Hepatocyte (in vitro differentiated cells): ENCODE measurements at regions not wholly inside any gene's neighbourhood (a gene's known extent, or its start where the extent isn't known, plus 50 kb on each side); places are given as distances from the start of the nearest gene placed in this dataset.

ENCODE experiments used
- EZH2 ChIP-seq: fragments of 200-600 bp; sonication (generic); IDR thresholded peaks from 2 replicates; pipeline ENCODE4 v1.6.1; 2016; ENCODE audit warnings: antibody characterized with exemption, mild to moderate bottlenecking, borderline replicate concordance
- EZH2phosphoT487 ChIP-seq: fragments of 200-600 bp; sonication (generic); IDR thresholded peaks from one replicate; pipeline ENCODE4 v1.6.1; 2018; ENCODE audit warnings: antibody characterized with exemption, mild to moderate bottlenecking, low read depth, moderate library complexity; ENCODE audit not compliant: unreplicated experiment, severe bottlenecking
- TF ChIP-seq, protein P1 (sequence below): fragments of 200-600 bp; sonication (generic); IDR thresholded peaks from 2 replicates; pipeline ENCODE4 v1.5.1; 2016; ENCODE audit warnings: antibody characterized with exemption, mild to moderate bottlenecking; ENCODE audit not compliant: poor library complexity

DNA sequence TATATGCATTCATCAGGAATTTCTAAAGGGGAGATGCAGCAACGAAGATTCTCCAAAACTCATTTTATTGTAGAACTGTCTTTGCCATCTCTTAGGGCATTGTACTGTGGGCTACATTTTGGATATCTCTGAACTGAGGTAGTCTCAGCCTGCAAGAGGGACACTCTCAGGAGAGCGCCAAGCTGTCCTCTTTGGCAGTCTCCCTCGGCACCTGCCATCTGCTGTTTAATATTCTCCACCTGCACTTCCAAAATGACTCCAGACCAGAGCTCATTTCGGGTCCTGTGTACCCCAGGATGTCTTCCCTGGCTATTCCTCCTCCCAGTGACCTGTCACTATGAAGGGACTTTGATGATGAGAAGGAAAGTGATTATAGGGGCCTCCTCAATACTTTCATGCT lies 356.3 kb upstream of the C1orf174 start:
- no peak for TF ChIP-seq EZH2
- TF ChIP-seq, protein P1, sequence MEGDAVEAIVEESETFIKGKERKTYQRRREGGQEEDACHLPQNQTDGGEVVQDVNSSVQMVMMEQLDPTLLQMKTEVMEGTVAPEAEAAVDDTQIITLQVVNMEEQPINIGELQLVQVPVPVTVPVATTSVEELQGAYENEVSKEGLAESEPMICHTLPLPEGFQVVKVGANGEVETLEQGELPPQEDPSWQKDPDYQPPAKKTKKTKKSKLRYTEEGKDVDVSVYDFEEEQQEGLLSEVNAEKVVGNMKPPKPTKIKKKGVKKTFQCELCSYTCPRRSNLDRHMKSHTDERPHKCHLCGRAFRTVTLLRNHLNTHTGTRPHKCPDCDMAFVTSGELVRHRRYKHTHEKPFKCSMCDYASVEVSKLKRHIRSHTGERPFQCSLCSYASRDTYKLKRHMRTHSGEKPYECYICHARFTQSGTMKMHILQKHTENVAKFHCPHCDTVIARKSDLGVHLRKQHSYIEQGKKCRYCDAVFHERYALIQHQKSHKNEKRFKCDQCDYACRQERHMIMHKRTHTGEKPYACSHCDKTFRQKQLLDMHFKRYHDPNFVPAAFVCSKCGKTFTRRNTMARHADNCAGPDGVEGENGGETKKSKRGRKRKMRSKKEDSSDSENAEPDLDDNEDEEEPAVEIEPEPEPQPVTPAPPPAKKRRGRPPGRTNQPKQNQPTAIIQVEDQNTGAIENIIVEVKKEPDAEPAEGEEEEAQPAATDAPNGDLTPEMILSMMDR = no peak
- no peak for TF ChIP-seq EZH2phosphoT487
